Sciatic nerve (tissue), 2 donors: ENCODE measurements at regions not wholly inside any gene's neighbourhood (a gene's known extent, or its start where the extent isn't known, plus 50 kb on each side); places are given as distances from the start of the nearest gene placed in this dataset.
"Not testable (repeated sequence)": the region's sequence is repeated elsewhere in the genome, so short reads cannot be mapped to it uniquely, and the experiment has no call there.

Source experiments
- ATAC-seq: fragments of 200-7000 bp; cut with Tn5 transposase; one replicate; pipeline ENCODE4 v1.9.1; 2020; ENCODE audit warnings: mild to moderate bottlenecking, moderate library complexity
- DNase-seq: peaks from one replicate; pipeline ENCODE4 v3.0.0-alpha.2; 2020; ENCODE audit warnings: low spot score
- intact Hi-C: fragments of 100-400 bp; cut with DNase I; formaldehyde crosslinking; loops from one replicate; pipeline ENCODE4 v1.14.2; 2022
- donor health status: DM: no; HTN: no; CAD: no.
- donor health status: DM: no; HTN: no; CAD: no.

- DNase-seq, result no peak
- ATAC-seq, result no peak
- intact Hi-C loops, result no loop called here
Measured at GRCh38 chr16:77041468-77041867, 149.5 kb upstream of the MON1B start.

GRCh38 chr16:77043076-77043475, 147.9 kb upstream of the MON1B start:
- no peak for ATAC-seq
- intact Hi-C loops, result no loop called here
- DNase-seq, result no peak

GRCh38 chr16:77046206-77046605, 144.8 kb upstream of the MON1B start:
- intact Hi-C loops, result no loop called here
- ATAC-seq, result no peak
- DNase-seq, result no peak

GRCh38 chr16:77048085-77048484, 142.9 kb upstream of the MON1B start:
- ATAC-seq (no peak), DNase-seq (no peak)
- intact Hi-C loops, result no loop called here

- no peak for DNase-seq
- no peak for ATAC-seq
- intact Hi-C loops, result no loop called here
Measured at GRCh38 chr16:77049577-77049976, 141.4 kb upstream of the MON1B start.

- ATAC-seq, DNase-seq, intact Hi-C loops: not testable (repeated sequence)
Measured at GRCh38 chr16:77056597-77056996, 134.4 kb upstream of the MON1B start.

GRCh38 chr16:77057161-77057774, 133.7 kb upstream of the MON1B start:
- ATAC-seq (no peak), DNase-seq (no peak)
- intact Hi-C loops, result no loop called here

- no peak for ATAC-seq
- no peak for DNase-seq
- intact Hi-C loops, result no loop called here
Measured at GRCh38 chr16:77059446-77059845, 131.5 kb upstream of the MON1B start.

- DNase-seq (no peak), ATAC-seq (no peak)
- intact Hi-C loops, result no loop called here
Measured at GRCh38 chr16:77060614-77061013, 130.4 kb upstream of the MON1B start.

GRCh38 chr16:77062878-77063675, 127.9 kb upstream of the MON1B start:
- no peak for DNase-seq
- no peak for ATAC-seq
- intact Hi-C loops, result no loop called here

- no peak for ATAC-seq
- intact Hi-C loops, result no loop called here
- DNase-seq, result no peak
Measured at GRCh38 chr16:77063676-77064016, 127.3 kb upstream of the MON1B start.

GRCh38 chr16:77064037-77064436, 127.0 kb upstream of the MON1B start:
- intact Hi-C loops, result no loop called here
- ATAC-seq (no peak), DNase-seq (no peak)

- intact Hi-C loops, result no loop called here
- no peak for DNase-seq
- ATAC-seq, result no peak
Measured at GRCh38 chr16:77066896-77067496, 124.0 kb upstream of the MON1B start.

- DNase-seq (no peak), ATAC-seq (no peak)
- intact Hi-C loops, result no loop called here
Measured at GRCh38 chr16:77067900-77068299, 123.1 kb upstream of the MON1B start.

- ATAC-seq, result no peak
- DNase-seq, result no peak
- intact Hi-C loops, result no loop called here
Measured at GRCh38 chr16:77068402-77068801, 122.6 kb upstream of the MON1B start.

- ATAC-seq (no peak), DNase-seq (no peak)
- intact Hi-C loops, result no loop called here
Measured at GRCh38 chr16:77069929-77070328, 121.1 kb upstream of the MON1B start.

- DNase-seq (no peak), ATAC-seq (no peak)
- intact Hi-C loops, result no loop called here
Measured at GRCh38 chr16:77070683-77071082, 120.3 kb upstream of the MON1B start.

GRCh38 chr16:77076839-77077238, 114.2 kb upstream of the MON1B start:
- ATAC-seq (no peak), DNase-seq (no peak)
- intact Hi-C loops, result no loop called here

- DNase-seq, result no peak
- intact Hi-C loops, result no loop called here
- no peak for ATAC-seq
Measured at GRCh38 chr16:77077256-77077922, 113.6 kb upstream of the MON1B start.

GRCh38 chr16:77085981-77086380, 105.0 kb upstream of the MON1B start:
- DNase-seq (no peak), ATAC-seq (no peak)
- intact Hi-C loops, result no loop called here
